Islet of Langerhans (tissue), 1 donor: ENCODE measurements at regions not wholly inside any gene's neighbourhood (a gene's known extent, or its start where the extent isn't known, plus 50 kb on each side); places are given as distances from the start of the nearest gene placed in this dataset.

ENCODE experiments used
- FAIRE-seq: peaks from one replicate; lab custom pipeline; 2011; peaks lifted over from hg19 to GRCh38; lab: Jason Lieb, UNC

DNA sequence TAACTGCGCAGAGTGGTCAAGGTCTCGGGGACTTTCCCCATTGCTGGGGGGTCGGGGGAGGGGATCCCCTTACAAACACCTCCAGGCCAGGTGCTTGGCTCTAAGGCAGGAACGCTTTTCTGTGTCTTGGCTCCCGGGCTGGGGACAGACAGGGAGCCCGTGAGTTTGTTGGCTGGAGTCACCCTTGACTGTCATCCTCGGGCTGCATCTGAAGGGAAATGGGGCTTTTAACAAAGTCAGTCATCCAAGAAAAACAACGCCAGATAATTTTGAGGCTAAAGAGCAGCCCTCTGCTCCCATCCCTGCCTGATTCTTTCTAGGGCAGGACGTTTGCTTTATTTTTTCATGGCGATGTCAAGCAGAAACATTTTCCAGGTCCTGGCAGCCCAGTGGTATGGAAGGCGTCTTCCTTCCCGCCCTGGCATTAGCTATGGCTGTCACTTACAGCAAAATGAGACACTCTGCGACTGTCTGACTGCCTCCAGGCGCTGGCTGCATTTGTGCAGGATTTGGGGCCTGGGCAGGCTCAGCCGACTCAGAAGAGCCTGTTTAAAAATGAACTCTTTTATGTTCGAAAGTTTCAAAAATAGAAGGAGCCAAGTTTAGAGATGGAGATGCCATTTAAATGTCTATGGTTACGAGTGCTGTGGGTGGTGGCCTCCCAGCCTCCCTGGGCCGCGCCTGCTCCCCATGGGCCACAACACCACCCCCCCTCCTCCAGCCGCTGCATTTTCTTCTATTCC lies 54.7 kb upstream of the TNS3 start:
- FAIRE-seq = no peak

DNA sequence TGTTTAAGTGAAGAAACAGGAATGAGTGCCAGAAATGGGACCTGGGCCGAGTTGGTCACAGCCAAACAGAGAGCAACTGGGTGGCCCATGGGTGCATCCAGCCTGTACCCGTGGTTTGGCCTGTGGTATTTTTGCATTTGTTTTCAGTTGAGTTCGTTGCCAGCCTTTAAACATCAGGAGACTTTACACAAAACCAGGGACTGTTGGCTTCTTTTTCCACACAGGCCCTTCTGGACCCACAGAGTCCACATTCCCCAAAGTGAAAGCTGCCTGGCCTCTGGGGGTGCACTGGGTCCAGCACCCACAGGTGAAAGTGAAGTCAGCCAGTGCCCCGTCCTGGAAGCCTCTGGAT lies 54.1 kb upstream of the TNS3 start:
- no peak for FAIRE-seq

- no peak for FAIRE-seq
These were observed 53.5 kb upstream of the TNS3 start for GRCh38 chr7:47635091-47636080.

- FAIRE-seq = no peak
These were observed 52.4 kb upstream of the TNS3 start for GRCh38 chr7:47634273-47634672.

DNA sequence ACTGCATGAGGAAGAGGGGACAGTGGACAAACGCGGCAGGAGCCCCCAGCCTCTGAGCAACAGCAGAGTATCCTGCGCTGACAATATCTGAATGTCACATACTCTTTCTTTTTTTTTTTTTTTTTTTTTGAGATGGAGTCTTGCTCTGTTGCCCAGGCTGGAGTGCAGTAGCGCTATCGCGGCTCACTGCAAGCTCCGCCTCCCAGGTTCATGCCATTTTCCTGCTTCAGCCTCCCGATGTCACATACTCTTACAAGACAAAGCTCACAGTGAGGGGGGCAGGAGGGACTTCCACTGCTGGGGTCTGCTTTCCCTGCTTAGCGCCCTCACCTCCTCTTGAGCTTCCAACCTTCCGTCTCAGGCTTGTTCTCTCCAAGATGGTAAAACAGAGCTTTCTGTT lies 51.2 kb upstream of the TNS3 start:
- FAIRE-seq = no peak
